Stimulated activated CD4-positive, alpha-beta T cell treated with anti-CD3 and anti-CD28 coated beads, Interleukin-2, amount 100 ng/mL, for 24 hours (primary cell): ENCODE measurements at regions not wholly inside any gene's neighbourhood (a gene's known extent, or its start where the extent isn't known, plus 50 kb on each side); places are given as distances from the start of the nearest gene placed in this dataset.
"Not testable (repeated sequence)": the region's sequence is repeated elsewhere in the genome, so short reads cannot be mapped to it uniquely, and the experiment has no call there.

Source experiments
- DNase-seq, 2 donors: peaks; one replicate each; pipeline ENCODE4 v3.0.0-alpha.2; 2020

DNA sequence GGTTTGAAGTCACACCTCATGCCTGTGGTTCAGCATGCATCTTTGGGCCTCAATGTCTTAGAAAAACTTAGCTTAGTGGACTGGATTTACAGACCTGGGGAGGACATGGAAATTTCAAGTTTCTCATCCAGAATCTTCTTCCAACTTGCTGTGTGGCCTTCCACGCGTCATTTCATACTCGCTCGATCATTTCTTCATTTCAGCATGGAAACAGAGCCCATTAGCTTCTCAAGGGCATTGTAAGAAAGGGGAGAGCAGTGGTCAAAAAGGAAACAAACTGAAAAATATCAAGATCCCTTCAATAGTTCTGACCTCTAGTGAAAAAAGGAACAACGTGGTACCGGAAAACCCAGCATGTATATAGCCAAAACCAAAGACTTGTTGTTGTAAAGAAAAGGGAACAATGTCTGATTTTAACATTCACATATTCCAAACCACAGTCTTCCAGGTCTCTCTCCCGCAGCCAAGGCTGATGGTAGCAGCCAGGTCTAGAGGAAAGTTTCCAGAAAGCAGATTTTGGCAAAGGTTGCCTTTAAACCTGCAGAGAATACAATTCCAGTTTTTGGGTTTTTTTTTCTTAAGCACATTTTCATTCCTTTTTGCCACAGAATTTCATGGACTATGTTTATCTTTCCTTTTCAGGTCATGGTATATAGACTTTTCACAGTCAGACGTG is 97.0 kb upstream of the CDC42BPA start:
- no peak for DNase-seq

GRCh38 chr1:227411066-227411465 is 92.8 kb upstream of the CDC42BPA start:
- no peak for DNase-seq

DNA sequence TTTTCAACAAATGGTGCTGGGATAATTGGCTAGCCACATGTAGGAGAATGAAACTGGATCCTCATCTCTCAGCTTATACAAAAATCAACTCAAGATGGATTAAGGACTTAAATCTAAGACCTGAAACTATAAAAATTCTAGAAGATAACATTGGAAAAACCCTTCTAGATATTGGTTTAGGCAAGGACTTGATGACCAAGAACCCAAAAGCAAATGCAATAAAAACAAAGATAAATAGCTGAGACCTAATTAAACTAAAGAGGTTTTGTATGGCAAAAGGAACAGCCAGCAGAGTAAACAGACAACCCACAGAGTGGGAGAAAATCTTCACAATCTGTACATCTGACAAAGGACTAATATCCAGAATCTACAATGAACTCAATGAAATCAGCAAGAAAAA is 88.0 kb upstream of the CDC42BPA start:
- not testable (repeated sequence) for DNase-seq

DNA sequence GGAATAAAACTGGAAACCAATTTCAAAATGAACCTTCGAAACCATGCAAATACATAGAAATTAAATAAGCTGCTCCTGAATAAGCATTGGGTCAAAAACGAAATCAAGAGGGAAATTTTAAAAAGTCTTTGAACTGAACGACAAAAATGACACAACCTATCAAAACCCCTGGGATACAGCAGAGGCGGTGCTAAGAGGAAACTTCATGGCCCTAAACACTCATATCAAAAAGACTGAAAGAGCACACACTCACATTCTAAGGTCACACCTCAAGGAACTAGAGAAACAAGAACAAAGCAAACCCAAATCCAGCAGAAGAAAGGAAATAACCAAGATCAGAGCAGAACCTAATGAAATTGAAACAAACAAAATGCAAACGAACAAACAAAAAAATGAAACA is 85.2 kb upstream of the CDC42BPA start:
- no peak for DNase-seq

DNA sequence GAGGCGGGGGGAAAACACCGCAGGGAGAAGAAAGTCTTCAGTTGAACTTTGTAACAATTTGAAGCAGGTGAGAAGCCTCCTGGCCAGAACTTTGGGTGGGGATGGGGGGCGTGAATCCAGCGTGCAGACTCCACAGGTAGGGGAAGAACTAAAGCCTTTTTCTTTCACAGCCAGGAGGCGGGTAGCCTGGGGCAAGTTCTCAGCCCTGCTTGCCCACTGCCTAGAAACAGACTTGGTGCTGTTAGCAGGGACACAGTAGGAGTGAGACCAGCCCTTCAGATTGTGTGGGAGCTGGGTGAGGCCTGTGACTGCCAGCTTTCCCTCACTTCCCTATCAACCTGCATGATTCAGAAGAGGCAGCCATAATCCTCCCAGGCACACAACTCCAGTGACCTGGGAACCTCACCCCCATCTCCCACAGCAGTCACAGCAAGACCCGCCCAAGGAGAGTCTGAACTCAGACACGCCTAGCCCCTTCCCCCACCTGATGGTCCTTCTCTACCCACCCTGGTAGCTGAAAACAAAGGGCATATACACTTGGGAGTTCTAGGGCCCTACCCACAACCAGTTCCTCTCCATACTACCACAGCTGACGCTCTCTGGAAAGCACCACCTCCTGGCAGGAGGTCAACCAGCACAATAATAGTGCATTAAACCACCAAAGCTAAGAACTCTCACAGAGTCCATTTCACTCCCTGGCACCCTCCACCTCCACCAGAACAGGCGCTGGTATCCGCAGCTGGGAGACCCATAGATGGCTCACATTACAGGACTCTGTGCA is 83.5 kb upstream of the CDC42BPA start:
- DNase-seq = no peak

DNA sequence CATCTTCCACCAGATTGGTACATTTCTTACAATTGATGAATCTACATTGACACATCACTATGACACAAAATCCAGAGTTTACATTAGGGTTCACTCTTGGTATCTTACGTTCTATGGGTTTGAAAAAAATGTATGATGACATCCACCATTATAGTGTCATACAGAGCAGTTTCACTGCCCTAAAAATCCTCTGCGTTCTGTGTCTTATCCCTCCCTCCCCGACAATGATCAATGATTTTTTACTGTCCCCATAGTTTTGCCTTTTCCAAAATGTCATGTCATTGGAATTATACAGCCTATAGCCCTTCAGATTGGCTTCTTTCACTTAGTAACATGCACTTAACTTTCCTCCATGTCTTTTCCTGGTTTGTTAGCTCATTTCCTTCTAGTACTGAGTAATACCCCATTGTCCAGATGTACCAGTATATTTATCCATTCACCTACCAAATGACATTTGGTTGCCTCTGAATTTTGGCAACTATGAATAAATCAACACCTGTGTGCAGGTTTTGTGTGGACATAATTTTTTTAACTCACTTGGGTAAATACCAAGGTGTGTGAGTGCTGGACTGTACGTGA is 80.9 kb upstream of the CDC42BPA start:
- no peak for DNase-seq

GRCh38 chr1:227397354-227397978 is 79.2 kb upstream of the CDC42BPA start:
- DNase-seq = no peak

GRCh38 chr1:227396539-227397353 is 78.5 kb upstream of the CDC42BPA start:
- DNase-seq = no peak

GRCh38 chr1:227395426-227396028 is 77.2 kb upstream of the CDC42BPA start:
- DNase-seq = no peak

- no peak for DNase-seq
Observed at GRCh38 chr1:227392984-227393764, 74.9 kb upstream of the CDC42BPA start.

GRCh38 chr1:227391879-227392278 is 73.6 kb upstream of the CDC42BPA start:
- no peak for DNase-seq

DNA sequence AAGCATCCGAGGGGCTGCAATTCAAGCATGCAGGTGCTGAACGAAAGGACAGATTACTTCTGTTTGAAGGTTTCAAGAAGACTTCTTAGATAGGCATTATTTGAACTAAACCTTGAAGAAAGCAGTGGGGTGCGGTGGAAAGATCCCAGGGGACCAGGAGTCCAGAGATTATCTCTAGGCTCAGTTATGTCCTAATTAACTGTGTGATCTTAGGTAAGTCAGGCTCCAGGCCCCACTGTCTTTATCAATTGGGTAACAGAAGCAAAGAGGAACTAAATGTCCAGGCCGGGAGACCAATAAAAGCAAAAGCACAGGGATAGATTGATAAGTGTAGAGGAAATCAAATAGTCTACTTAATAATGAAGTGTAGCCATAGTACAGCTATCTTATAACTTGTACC is 72.9 kb upstream of the CDC42BPA start:
- DNase-seq = no peak

GRCh38 chr1:227390525-227390924 is 72.2 kb upstream of the CDC42BPA start:
- DNase-seq = no peak

DNA sequence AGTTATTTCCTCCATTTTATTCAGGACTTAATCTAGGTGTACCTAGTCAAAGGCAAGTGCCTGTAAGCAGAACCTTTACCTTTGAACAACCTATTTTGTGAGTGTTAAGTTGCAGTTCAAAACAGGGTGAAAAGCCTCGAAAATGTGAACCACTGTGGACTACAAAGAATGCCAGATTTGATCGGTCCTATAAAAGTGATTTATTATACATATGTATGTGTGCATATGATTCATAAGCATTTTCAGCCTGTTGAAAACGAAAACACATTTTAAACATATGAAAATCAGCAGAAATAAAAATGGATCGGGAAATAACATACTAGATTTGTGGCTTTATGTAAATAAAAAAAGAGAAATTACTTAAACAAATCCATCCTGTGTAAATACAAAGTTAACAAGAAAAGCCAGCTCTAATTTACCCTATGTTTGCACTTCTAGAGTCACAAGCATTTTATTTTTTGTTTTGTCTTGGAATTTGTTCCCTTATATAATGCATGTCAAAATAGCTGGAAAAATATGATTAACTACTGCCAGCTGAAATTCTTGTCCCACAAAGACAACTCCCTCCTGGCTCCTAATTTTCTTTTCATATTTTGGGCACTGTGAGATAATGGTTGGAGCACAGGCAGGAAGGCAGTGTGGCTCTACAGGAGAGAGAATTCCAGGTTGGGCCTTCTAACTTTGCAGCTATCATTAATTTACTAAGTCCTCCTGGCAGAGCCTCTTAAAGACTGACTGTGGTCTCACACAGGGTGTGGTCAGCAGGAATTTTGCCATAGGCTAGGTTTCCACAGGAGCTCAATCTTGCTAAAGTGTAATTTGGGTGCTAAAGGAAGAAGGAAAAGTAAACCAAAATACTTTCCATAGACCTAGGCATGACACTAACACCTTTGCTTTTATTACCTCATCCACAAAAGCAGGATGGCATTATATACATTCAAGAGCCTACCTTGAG is 70.2 kb upstream of the CDC42BPA start:
- DNase-seq = no peak

GRCh38 chr1:227379555-227379892 is 61.2 kb upstream of the CDC42BPA start:
- DNase-seq = no peak

GRCh38 chr1:227378871-227379554 is 60.7 kb upstream of the CDC42BPA start:
- DNase-seq = no peak

DNA sequence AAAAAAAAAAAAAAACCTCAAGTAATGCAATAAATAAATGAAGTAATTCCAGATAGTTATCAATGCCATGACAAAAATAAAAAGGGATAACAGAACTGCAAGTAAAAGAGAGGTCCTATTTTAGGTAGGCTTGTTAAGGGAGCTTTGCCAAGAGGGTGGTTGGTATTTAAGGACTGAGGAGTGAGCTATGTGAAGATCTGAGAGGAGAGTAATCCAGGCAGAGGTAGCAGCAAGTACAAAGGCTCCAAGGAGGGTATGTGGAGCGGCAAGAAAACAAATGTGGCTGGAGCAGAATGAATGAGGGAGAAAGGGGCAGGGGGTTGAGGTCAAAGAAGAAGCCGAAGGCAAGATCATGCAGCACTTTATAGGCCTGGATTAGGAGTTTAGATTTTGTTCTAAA is 59.9 kb upstream of the CDC42BPA start:
- no peak for DNase-seq

DNA sequence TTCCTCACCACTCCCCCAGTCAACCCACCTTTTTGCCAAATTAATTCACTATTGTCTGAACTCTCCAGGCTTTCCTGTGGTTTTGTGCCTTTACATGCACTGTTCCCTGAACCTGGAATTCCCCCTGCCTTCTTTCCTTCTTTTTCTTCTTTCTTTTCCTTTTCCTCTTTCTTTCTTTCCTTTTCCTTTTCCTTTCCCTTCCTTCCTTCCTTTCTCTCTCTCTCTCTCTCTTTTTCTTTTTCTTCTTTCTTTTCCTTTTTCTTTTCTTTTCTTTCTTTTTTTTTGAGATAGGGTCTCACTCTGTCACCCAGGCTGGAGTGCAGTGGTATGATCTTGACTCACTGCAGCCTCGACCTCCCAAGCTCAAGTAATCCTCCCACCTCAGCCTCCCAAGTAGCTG is 56.6 kb upstream of the CDC42BPA start:
- no peak for DNase-seq

- DNase-seq = no peak
Observed at GRCh38 chr1:227372726-227373130, 54.4 kb upstream of the CDC42BPA start.
